Panc1 (cell line): ENCODE measurements at regions not wholly inside any gene's neighbourhood (a gene's known extent, or its start where the extent isn't known, plus 50 kb on each side); places are given as distances from the start of the nearest gene placed in this dataset.

Experiments
- ATAC-seq: fragments of 200-7000 bp; cut with Tn5 transposase; 2 replicates; pipeline ENCODE4 v1.9.1; 2020; ENCODE audit warnings: mild to moderate bottlenecking, moderate library complexity
- BruUV-seq: library from RNA; stranded (reverse); fragments of 400-500 nt; replicated peaks from 2 replicates; lab custom pipeline; 2021; lab: Mats Ljungman, UMichigan
- CTCF ChIA-PET: fragments of 300-600 bp; sonication (Branson Sonifier 250); formaldehyde crosslinking; loops from one replicate; lab custom pipeline; 2022; ENCODE audit warnings: antibody characterized with exemption; lab: Charles Lee
- POLR2A ChIA-PET: fragments of 300-600 bp; sonication (Branson Sonifier 250); formaldehyde crosslinking; loops from one replicate; lab custom pipeline; 2022; ENCODE audit warnings: antibody characterized with exemption; lab: Charles Lee
- DNase-seq: peaks from one replicate; pipeline ENCODE4 v3.0.0-alpha.2; 2010; ENCODE audit warnings: low read depth, low spot score
- H3K27ac ChIP-seq: 2 replicates; pipeline ENCODE4 v1.5.1; 2011; ENCODE audit warnings: mild to moderate bottlenecking, low read length, inconsistent platforms
- H3K27me3 ChIP-seq: fragments of 200-500 bp; sonication (Bioruptor generic); 2 replicates; pipeline ENCODE4 v1.6.0; 2014; ENCODE audit warnings: low read length, inconsistent platforms; ENCODE audit not compliant: control insufficient read depth, insufficient read depth
- H3K36me3 ChIP-seq: fragments of 200-500 bp; sonication (Bioruptor generic); 2 replicates; pipeline ENCODE4 v1.5.1; 2014; ENCODE audit warnings: inconsistent platforms, mild to moderate bottlenecking, low read length, moderate library complexity; ENCODE audit not compliant: control insufficient read depth, insufficient read depth
- H3K4me1 ChIP-seq: 2 replicates; pipeline ENCODE4 v1.5.1; 2011; ENCODE audit warnings: inconsistent platforms, mild to moderate bottlenecking, low read length, moderate library complexity; ENCODE audit not compliant: control insufficient read depth, insufficient read depth
- H3K4me3 ChIP-seq, 2 experiments: 2 replicates each; pipeline ENCODE4 v1.5.1; 2011 to 2012; ENCODE audit warnings: low read depth in 2 of 2, low read length in 2 of 2, mild to moderate bottlenecking in 2 of 2, inconsistent platforms in 1 of 2, moderate library complexity in 1 of 2
- H3K9me3 ChIP-seq: fragments of 200-500 bp; sonication (Bioruptor generic); 2 replicates; pipeline ENCODE4 v1.5.1; 2014; ENCODE audit warnings: low read depth, mild to moderate bottlenecking, inconsistent platforms, low read length, moderate library complexity; ENCODE audit not compliant: control insufficient read depth, insufficient read depth
- POLR2AphosphoS5 ChIP-seq: IDR thresholded peaks from 2 replicates; pipeline ENCODE4 v1.6.1; 2012; ENCODE audit warnings: mild to moderate bottlenecking, low read depth, low read length, moderate library complexity
- REST ChIP-seq, 2 experiments: IDR thresholded peaks; 2 replicates each; pipeline ENCODE4 v1.6.1; 2011 to 2012; ENCODE audit warnings: low read depth in 2 of 2, control low read depth in 1 of 2, low read length in 1 of 2, mild to moderate bottlenecking in 1 of 2, moderate library complexity in 1 of 2; ENCODE audit not compliant: insufficient read depth in 1 of 2
- SIN3A ChIP-seq: IDR thresholded peaks from 2 replicates; pipeline ENCODE4 v1.6.1; 2012; ENCODE audit warnings: low read depth, mild to moderate bottlenecking, low read length, moderate library complexity, borderline replicate concordance; ENCODE audit not compliant: insufficient read depth
- TCF7L2 ChIP-seq: IDR thresholded peaks from 2 replicates; pipeline ENCODE4 v1.6.1; 2011; ENCODE audit warnings: mild to moderate bottlenecking, low read depth, low read length, inconsistent platforms
- in situ Hi-C: cut with HindIII; loops from 2 replicates; pipeline ENCODE4 v1.10.0; 2016; ENCODE audit warnings: low sequenced_read_pairs, low pct_unique_long_range_greater_than_20kb
- intact Hi-C: fragments of 100-400 bp; cut with micrococcal nuclease; formaldehyde crosslinking; loops from one replicate; pipeline ENCODE4 v1.10.0; 2022; ENCODE audit not compliant: unreplicated experiment
- TF ChIP-seq, protein P1 (sequence below): fragments of 450-650 bp; IDR thresholded peaks from 2 replicates; pipeline ENCODE4 v1.5.1; 2017; ENCODE audit warnings: mild to moderate bottlenecking

DNA sequence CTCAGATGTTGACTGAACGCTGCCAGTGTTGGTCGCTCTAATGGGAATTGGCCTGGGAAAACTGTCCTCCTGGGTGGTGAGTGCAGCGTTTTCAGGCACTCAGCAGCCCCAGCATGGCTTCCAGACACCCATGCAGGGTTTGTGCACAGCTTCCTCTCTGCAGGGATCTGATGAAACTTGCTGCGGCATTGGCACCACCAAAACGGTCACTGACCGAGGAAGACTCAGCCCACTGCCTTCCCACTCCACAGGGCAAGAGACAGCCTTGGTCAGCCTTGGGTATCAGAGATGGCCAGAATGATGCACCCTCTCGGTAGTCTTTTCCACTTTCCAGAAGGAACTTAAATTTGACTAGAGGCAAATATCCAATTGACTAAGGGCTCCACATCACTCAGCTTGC lies 398.9 kb downstream of the IRS2 start:
- in situ Hi-C loops, result no loop called here
- no peak for DNase-seq

DNA sequence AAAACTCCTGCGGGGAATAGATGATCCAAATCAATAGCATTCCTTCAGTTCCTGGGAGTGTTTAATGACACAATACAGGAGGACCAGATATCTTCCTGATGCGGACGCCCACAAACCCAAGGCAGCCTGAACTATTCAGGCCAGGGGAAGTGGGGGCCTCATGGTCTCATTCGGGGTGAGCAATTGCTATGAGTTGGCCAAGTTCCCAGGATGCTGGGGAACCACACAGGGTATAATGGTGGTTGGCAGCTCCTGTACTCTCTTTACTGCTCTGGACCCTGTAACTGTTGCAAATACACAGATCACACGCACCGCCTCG lies 401.2 kb downstream of the IRS2 start:
- CTCF ChIA-PET, result no interaction called here
- no peak for DNase-seq
- no TSS peak for BruUV-seq

More for the DNA sequence above, 398.9 kb downstream of the IRS2 start:
- H3K27ac ChIP-seq, result no peak overlapping the region
- no peak overlapping the region for H3K4me3 ChIP-seq
- ATAC-seq, result no peak
- H3K4me1 ChIP-seq, result no peaks in the 10 kb centered on the region
- H3K27me3 ChIP-seq, result no peaks in the 10 kb centered on the region
- no peaks in the 10 kb centered on the region for H3K36me3 ChIP-seq
- BruUV-seq, result no TSS peak
- H3K9me3 ChIP-seq, result no peaks in the 10 kb centered on the region
- intact Hi-C loops, result no loop called here
- TF ChIP-seq TCF7L2 (no peak), POLR2AphosphoS5 (no peak), SIN3A (no peak), REST (IDR thresholded peaks at IDR 0.05; ENCODE audit: insufficient read depth in 1 of 2, low read depth in 2 of 2, low read length in 1 of 2) (no peak)
- TF ChIP-seq, protein P1, sequence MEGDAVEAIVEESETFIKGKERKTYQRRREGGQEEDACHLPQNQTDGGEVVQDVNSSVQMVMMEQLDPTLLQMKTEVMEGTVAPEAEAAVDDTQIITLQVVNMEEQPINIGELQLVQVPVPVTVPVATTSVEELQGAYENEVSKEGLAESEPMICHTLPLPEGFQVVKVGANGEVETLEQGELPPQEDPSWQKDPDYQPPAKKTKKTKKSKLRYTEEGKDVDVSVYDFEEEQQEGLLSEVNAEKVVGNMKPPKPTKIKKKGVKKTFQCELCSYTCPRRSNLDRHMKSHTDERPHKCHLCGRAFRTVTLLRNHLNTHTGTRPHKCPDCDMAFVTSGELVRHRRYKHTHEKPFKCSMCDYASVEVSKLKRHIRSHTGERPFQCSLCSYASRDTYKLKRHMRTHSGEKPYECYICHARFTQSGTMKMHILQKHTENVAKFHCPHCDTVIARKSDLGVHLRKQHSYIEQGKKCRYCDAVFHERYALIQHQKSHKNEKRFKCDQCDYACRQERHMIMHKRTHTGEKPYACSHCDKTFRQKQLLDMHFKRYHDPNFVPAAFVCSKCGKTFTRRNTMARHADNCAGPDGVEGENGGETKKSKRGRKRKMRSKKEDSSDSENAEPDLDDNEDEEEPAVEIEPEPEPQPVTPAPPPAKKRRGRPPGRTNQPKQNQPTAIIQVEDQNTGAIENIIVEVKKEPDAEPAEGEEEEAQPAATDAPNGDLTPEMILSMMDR, result no peak
- ChIA-PET POLR2A (no interaction called here), CTCF (no interaction called here)

More for the DNA sequence above, 401.2 kb downstream of the IRS2 start:
- Histone ChIP-seq H3K27me3 (no peaks in the 10 kb centered on the region), H3K27ac (no peak overlapping the region), H3K36me3 (no peaks in the 10 kb centered on the region), H3K4me3 (no peak overlapping the region), H3K9me3 (no peaks in the 10 kb centered on the region), H3K4me1 (no peaks in the 10 kb centered on the region)
- POLR2A ChIA-PET, result no interaction called here
- intact Hi-C loops (no loop called here), in situ Hi-C loops (no loop called here)
- no peak for ATAC-seq
- TF ChIP-seq REST (IDR thresholded peaks at IDR 0.05; ENCODE audit: insufficient read depth in 1 of 2, low read depth in 2 of 2, low read length in 1 of 2), result no peak
- TF ChIP-seq SIN3A, result no peak
- no peak for TF ChIP-seq TCF7L2
- TF ChIP-seq, protein P1, result no peak
- no peak for TF ChIP-seq POLR2AphosphoS5
